GM12878 (cell line): ENCODE measurements at regions not wholly inside any gene's neighbourhood (a gene's known extent, or its start where the extent isn't known, plus 50 kb on each side); places are given as distances from the start of the nearest gene placed in this dataset.

Source experiments
- ATAC-seq: fragments of 200-7000 bp; cut with Tn5 transposase; 3 replicates; pipeline ENCODE4 v1.9.1; 2020; ENCODE audit warnings: mild to moderate bottlenecking, moderate library complexity
- BruUV-seq: library from RNA; stranded (reverse); fragments of 400-500 nt; replicated peaks from 2 replicates; lab custom pipeline; 2021; lab: Mats Ljungman, UMichigan
- CTCF ChIA-PET: fragments of 300-600 bp; sonication (Branson Sonifier 250); formaldehyde crosslinking; extraction: SDS; loops from one replicate; lab custom pipeline; 2021; ENCODE audit warnings: inconsistent platforms; lab: Yijun Ruan, JAX
- POLR2A ChIA-PET: fragments of 350-600 bp; formaldehyde crosslinking; extraction: SDS; loops from one replicate; lab custom pipeline; 2021; ENCODE audit warnings: inconsistent platforms; lab: Charles Lee
- RAD21 ChIA-PET: fragments of 300-600 bp; sonication (Branson Sonifier 250); formaldehyde crosslinking; loops from one replicate; lab custom pipeline; 2023; ENCODE audit warnings: antibody characterized with exemption; ENCODE audit not compliant: unreplicated experiment; lab: Charles Lee
- SMC1A ChIA-PET: fragments of 300-600 bp; sonication (Branson Sonifier 250); formaldehyde crosslinking; loops from one replicate; lab custom pipeline; 2023; ENCODE audit not compliant: unreplicated experiment, uncharacterized antibody; lab: Charles Lee
- DNase-seq: peaks from one replicate; pipeline ENCODE4 v3.0.0-alpha.2; 2011; ENCODE audit warnings: low read depth, low spot score
- FAIRE-seq: peaks from 3 replicates; lab custom pipeline; 2011; peaks lifted over from hg19 to GRCh38; lab: Jason Lieb, UNC
- H2AFZ ChIP-seq: 2 replicates; pipeline ENCODE4 v1.6.0; 2011; ENCODE audit warnings: low read depth, low read length, control low read depth; ENCODE audit not compliant: control insufficient read depth
- H3K27ac ChIP-seq: 2 replicates; pipeline ENCODE4 v1.5.1; 2011; ENCODE audit warnings: control low read depth; ENCODE audit not compliant: control insufficient read depth, insufficient read depth
- H3K27me3 ChIP-seq, 2 experiments: replicated peaks in 1 of 2; 2 replicates each; pipeline versions ENCODE4 v1.6.0 to v1.6.1; 2011; ENCODE audit warnings: low read length in 1 of 2; ENCODE audit not compliant: control insufficient read depth in 2 of 2, insufficient read depth in 2 of 2
- H3K36me3 ChIP-seq, 2 experiments: 2 replicates each; pipeline ENCODE4 v1.5.1; 2011; ENCODE audit warnings: low read length in 1 of 2; ENCODE audit not compliant: control insufficient read depth in 2 of 2, insufficient read depth in 2 of 2
- H3K4me1 ChIP-seq: 2 replicates; pipeline ENCODE4 v1.6.1; 2011; ENCODE audit warnings: mild to moderate bottlenecking, low read length, moderate library complexity, mixed read lengths; ENCODE audit not compliant: control insufficient read depth, insufficient read depth
- H3K4me2 ChIP-seq: 2 replicates; pipeline ENCODE4 v1.6.0; 2011; ENCODE audit warnings: control low read depth; ENCODE audit not compliant: control insufficient read depth, insufficient read depth
- H3K4me3 ChIP-seq: fragments of 200-600 bp; sonication (generic); 2 replicates; pipeline ENCODE4 v1.5.1; 2016
- H3K79me2 ChIP-seq: 2 replicates; pipeline ENCODE4 v1.6.0; 2011; ENCODE audit warnings: low read length; ENCODE audit not compliant: control insufficient read depth, insufficient read depth
- H3K9ac ChIP-seq: 2 replicates; pipeline ENCODE4 v1.8.0; 2011; ENCODE audit warnings: low read length, control low read depth, mixed read lengths; ENCODE audit not compliant: control insufficient read depth, insufficient read depth
- H3K9me3 ChIP-seq: replicated peaks from 3 replicates; pipeline ENCODE4 v1.5.1; 2011; ENCODE audit warnings: mild to moderate bottlenecking, low read length; ENCODE audit not compliant: control insufficient read depth, insufficient read depth
- H4K20me1 ChIP-seq: 2 replicates; pipeline ENCODE4 v1.6.0; 2011; ENCODE audit not compliant: control insufficient read depth, insufficient read depth
- BHLHE40 ChIP-seq, 2 experiments: fragments of 450-650 bp in 1 of 2; IDR thresholded peaks; 2 replicates each; pipeline ENCODE4 v1.6.1; 2011 to 2017; ENCODE audit warnings: low read depth in 2 of 2, borderline replicate concordance in 1 of 2, improper control_type of control experiment in 1 of 2, low read length in 1 of 2, mild to moderate bottlenecking in 1 of 2
- CBFB ChIP-seq: IDR thresholded peaks from 2 replicates; pipeline ENCODE4 v1.6.1; 2016; ENCODE audit warnings: antibody characterized with exemption, low read depth
- CHD2 ChIP-seq: IDR thresholded peaks from 2 replicates; pipeline ENCODE4 v1.6.1; 2011; ENCODE audit warnings: low read depth, low read length, improper control_type of control experiment, borderline replicate concordance
- EZH2 ChIP-seq: IDR thresholded peaks from 2 replicates; pipeline ENCODE4 v1.6.1; 2012; ENCODE audit warnings: low read depth, mild to moderate bottlenecking, control low read depth, inconsistent platforms, low read length, borderline replicate concordance; ENCODE audit not compliant: control insufficient read depth
- HDAC2 ChIP-seq: fragments of 200-600 bp; sonication (generic); IDR thresholded peaks from 2 replicates; pipeline ENCODE4 v1.6.1; 2017
- LARP7 ChIP-seq: fragments of 450-650 bp; IDR thresholded peaks from 2 replicates; pipeline ENCODE4 v1.6.1; 2017; ENCODE audit warnings: mild to moderate bottlenecking
- NR2C1 ChIP-seq: fragments of 450-650 bp; IDR thresholded peaks from 2 replicates; pipeline ENCODE4 v1.6.1; 2017; ENCODE audit warnings: antibody characterized with exemption, mild to moderate bottlenecking, moderate library complexity
- PML ChIP-seq: IDR thresholded peaks from 2 replicates; pipeline ENCODE4 v1.6.1; 2012; ENCODE audit warnings: low read length, inconsistent platforms
- POU2F2 ChIP-seq: IDR thresholded peaks from 3 replicates; pipeline ENCODE4 v1.6.1; 2011; ENCODE audit warnings: low read depth, mild to moderate bottlenecking, low read length, borderline replicate concordance
- RCOR1 ChIP-seq: conservative IDR thresholded peaks from 2 replicates; pipeline ENCODE4 v1.6.1; 2012; ENCODE audit warnings: low read depth, low read length, improper control_type of control experiment
- SMC3 ChIP-seq: IDR thresholded peaks from 2 replicates; pipeline ENCODE4 v1.6.1; 2011; ENCODE audit warnings: low read length, improper control_type of control experiment, borderline replicate concordance
- ZNF384 ChIP-seq: IDR thresholded peaks from 2 replicates; pipeline ENCODE4 v1.6.1; 2012; ENCODE audit warnings: low read depth, mild to moderate bottlenecking, low read length, improper control_type of control experiment, borderline replicate concordance
- ZSCAN29 ChIP-seq: fragments of 450-650 bp; IDR thresholded peaks from 2 replicates; pipeline ENCODE4 v1.6.1; 2017; ENCODE audit warnings: mild to moderate bottlenecking, moderate library complexity
- WGBS: methylation state at CpG from one replicate; pipeline ENCODE4 v1.1.6; 2016; ENCODE audit warnings: low lambda C conversion rate; ENCODE audit not compliant: insufficient replicate concordance, insufficient coverage; ENCODE audit errors: missing lambda C conversion rate; 5-methylcytosine and 5-hydroxymethylcytosine counted together
- in situ Hi-C: fragments of 300-500 bp; cut with MboI; formaldehyde crosslinking; loops from 9 replicates; pipeline ENCODE4 v1.14.3; 2018; ENCODE audit warnings: mixed read lengths
- intact Hi-C: fragments of 100-400 bp; cut with micrococcal nuclease; formaldehyde crosslinking; loops from one replicate; pipeline ENCODE4 v1.14.2; 2022; ENCODE audit not compliant: unreplicated experiment

GRCh38 chr13:22926748-22927400 is 253.9 kb upstream of the SGCG start:
- Histone ChIP-seq H4K20me1 (no peaks in the 10 kb centered on the region), H3K36me3 (no peaks in the 10 kb centered on the region), H2AFZ (no peak overlapping the region), H3K9ac (no peak overlapping the region), H3K4me1 (no peaks in the 10 kb centered on the region), H3K9me3 (no peaks in the 10 kb centered on the region), H3K4me3 (no peak overlapping the region), H3K27ac (no peak overlapping the region), H3K27me3 (no peaks in the 10 kb centered on the region), H3K79me2 (no peaks in the 10 kb centered on the region), H3K4me2 (no peak overlapping the region)
- no peak for TF ChIP-seq ZNF384
- TF ChIP-seq HDAC2 = no peak
- no peak for TF ChIP-seq EZH2
- no peak for TF ChIP-seq BHLHE40 (IDR thresholded peaks at IDR 0.05; ENCODE audit: borderline replicate concordance in 1 of 2, low read depth in 2 of 2, low read length in 1 of 2)
- no peak for TF ChIP-seq CHD2
- no peak for TF ChIP-seq ZSCAN29
- TF ChIP-seq LARP7 = no peak
- no peak for TF ChIP-seq NR2C1
- no peak for TF ChIP-seq POU2F2
- TF ChIP-seq SMC3 = no peak
- TF ChIP-seq RCOR1 = no peak
- TF ChIP-seq PML = no peak
- no peak for TF ChIP-seq CBFB
- no peak for FAIRE-seq
- ATAC-seq = no peak
- 19% methylated on average over 35 of the region's 56 CpGs for whole genome bisulfite sequencing
- no TSS peak for BruUV-seq
- CTCF ChIA-PET = no interaction called here
- intact Hi-C loops = no loop called here
- SMC1A ChIA-PET = no interaction called here
- in situ Hi-C loops = no loop called here
- RAD21 ChIA-PET = no interaction called here
- POLR2A ChIA-PET = no interaction called here
- no peak for DNase-seq
